ENCODE measurements at regions not wholly inside any gene's neighbourhood (a gene's known extent, or its start where the extent isn't known, plus 50 kb on each side); places are given as distances from the start of the nearest gene placed in this dataset.

- no peaks in the 10 kb centered on the region for H3K9me3 ChIP-seq (replicated peaks; ENCODE audit: control insufficient read depth, insufficient read depth, low read depth, low read length)
- no peaks in the 10 kb centered on the region for H3K27me3 ChIP-seq (ENCODE audit: control insufficient read depth in 2 of 2, insufficient read depth in 2 of 2, low read length in 2 of 2)
- CTCF ChIA-PET (ENCODE audit: low intra/inter-chr PET ratio), result no interaction called here
- no peak overlapping the region for H2AFZ ChIP-seq (ENCODE audit: low read depth, low read length)
- POLR2A ChIA-PET, result no interaction called here
- H3K79me2 ChIP-seq (ENCODE audit: control insufficient read depth, insufficient read depth, low read length), result no peaks in the 10 kb centered on the region
- H3K36me3 ChIP-seq (ENCODE audit: control insufficient read depth, insufficient read depth, low read length), result no peaks in the 10 kb centered on the region
- no peak overlapping the region for H3K27ac ChIP-seq (ENCODE audit: extremely low read depth, low read depth, low read length)
- WGBS (ENCODE audit: insufficient coverage, low coverage, missing lambda C conversion rate), result 0% methylated on average over 5 of the region's 5 CpGs
- H3K9me1 ChIP-seq (ENCODE audit: control insufficient read depth, insufficient read depth, low read length), result no peaks in the 10 kb centered on the region
- TF ChIP-seq GTF2F1 (IDR thresholded peaks at IDR 0.05; ENCODE audit: low read depth, low read length) (no peak), KDM4B (IDR thresholded peaks at IDR 0.05; ENCODE audit: borderline replicate concordance in 2 of 2, low read depth in 1 of 2) (no peak), ZNF212 (CRISPR knock-in tag; IDR thresholded peaks at IDR 0.05) (no peak), KLF16 (IDR thresholded peaks at IDR 0.05) (no peak), HDGF (IDR thresholded peaks at IDR 0.05) (no peak), HNRNPH1 (optimal IDR thresholded peaks at IDR 0.05; ENCODE audit: low read depth, low read length) (no peak), PKNOX1 (IDR thresholded peaks at IDR 0.05) (no peak), FOXK1 (CRISPR knock-in tag; IDR thresholded peaks at IDR 0.05; ENCODE audit: borderline replicate concordance) (no peak), SIRT6 (IDR thresholded peaks at IDR 0.05; ENCODE audit: low read depth, low read length) (no peak), POLR2AphosphoS2 (IDR thresholded peaks at IDR 0.05; ENCODE audit: low read length) (no peak), PCBP2 (IDR thresholded peaks at IDR 0.05; ENCODE audit: low read depth, low read length, poor library complexity, severe bottlenecking) (no peak), TAF15 (IDR thresholded peaks at IDR 0.05; ENCODE audit: low read depth, low read length) (no peak), ATF1 (CRISPR knock-in tag; IDR thresholded peaks at IDR 0.05) (no peak), ATF1 (tag; IDR thresholded peaks at IDR 0.05) (no peak), HEY1 (CRISPR knock-in tag; IDR thresholded peaks at IDR 0.05; ENCODE audit: borderline replicate concordance) (no peak), ZNF639 (CRISPR knock-in tag; conservative IDR thresholded peaks at IDR 0.05 in 1 of 2, IDR thresholded peaks at IDR 0.05 in 1 of 2) (no peak)
- TF ChIP-seq, protein P1, sequence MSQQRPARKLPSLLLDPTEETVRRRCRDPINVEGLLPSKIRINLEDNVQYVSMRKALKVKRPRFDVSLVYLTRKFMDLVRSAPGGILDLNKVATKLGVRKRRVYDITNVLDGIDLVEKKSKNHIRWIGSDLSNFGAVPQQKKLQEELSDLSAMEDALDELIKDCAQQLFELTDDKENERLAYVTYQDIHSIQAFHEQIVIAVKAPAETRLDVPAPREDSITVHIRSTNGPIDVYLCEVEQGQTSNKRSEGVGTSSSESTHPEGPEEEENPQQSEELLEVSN (IDR thresholded peaks at IDR 0.05; ENCODE audit: borderline replicate concordance in 1 of 2, extremely low read depth in 1 of 2, insufficient read depth in 1 of 2, insufficient read length in 1 of 2, low read depth in 1 of 2, low read length in 1 of 2, poor library complexity in 1 of 2, severe bottlenecking in 1 of 2), result no peak
- no peaks in the 10 kb centered on the region for H4K20me1 ChIP-seq (replicated peaks; ENCODE audit: control insufficient read depth, insufficient read depth, low read length)
- in situ Hi-C loops (cut with MboI), result no loop called here
- H3K4me2 ChIP-seq (ENCODE audit: insufficient read depth, low read length), result no peak overlapping the region
- FAIRE-seq (no peak), DNase-seq (ENCODE audit: extremely low read depth in 1 of 4, low spot score in 3 of 4) (no peak), ATAC-seq (no peak)
- H3K4me1 ChIP-seq (replicated peaks in 1 of 2; ENCODE audit: control insufficient read depth in 2 of 2, insufficient read depth in 2 of 2, low read length in 2 of 2), result no peaks in the 10 kb centered on the region
- H3K4me3 ChIP-seq, result no peak overlapping the region
- no TSS peak for BruUV-seq (replicated peaks)
- no peak overlapping the region for H3K9ac ChIP-seq (ENCODE audit: insufficient read depth in 1 of 2, low read depth in 2 of 2, low read length in 2 of 2)
- intact Hi-C loops (cut with micrococcal nuclease), result no loop called here
Measured at GRCh38 chr3:67296039-67296892, 298.2 kb downstream of the KBTBD8 start.
